ENCODE measurements at regions not wholly inside any gene's neighbourhood (a gene's known extent, or its start where the extent isn't known, plus 50 kb on each side); places are given as distances from the start of the nearest gene placed in this dataset.

GRCh38 chr11:57049749-57050148 lies 61.0 kb downstream of the OR5AK2 start:
- no peaks in the 10 kb centered on the region for H3K9me2 ChIP-seq (ENCODE audit: insufficient read depth)
- ChIA-PET CTCF (no interaction called here), POLR2A (no interaction called here), RAD21 (ENCODE audit: low non-redundant PET in 1 of 2, low total read pairs in 2 of 2, uncharacterized antibody in 2 of 2, unreplicated experiment in 2 of 2) (no interaction called here)
- intact Hi-C loops (cut with micrococcal nuclease), result no loop called here
- ATAC-seq, result no peak
- no peak overlapping the region for H3K4me2 ChIP-seq (ENCODE audit: low read length)
- TF ChIP-seq MAX (IDR thresholded peaks at IDR 0.05) (no peak), ZBTB33 (IDR thresholded peaks at IDR 0.05; ENCODE audit: extremely low read depth, insufficient replicate concordance, low read length) (no peak), TCF7L2 (IDR thresholded peaks at IDR 0.05; ENCODE audit: borderline replicate concordance, extremely low read depth, insufficient read depth, insufficient read length) (no peak), ATF3 (IDR thresholded peaks at IDR 0.05) (no peak), YY1 (IDR thresholded peaks at IDR 0.05; ENCODE audit: extremely low read depth, insufficient replicate concordance, low read depth, low read length) (no peak), CEBPB (IDR thresholded peaks at IDR 0.05; ENCODE audit: low read depth) (no peak), RAD21 (IDR thresholded peaks at IDR 0.05; ENCODE audit: low read depth) (no peak)
- DNase-seq (ENCODE audit: low read depth, low spot score), result no peak
- no peaks in the 10 kb centered on the region for H3K79me2 ChIP-seq (ENCODE audit: insufficient read depth, low read length)
- H3K27me3 ChIP-seq (ENCODE audit: insufficient read depth, low read length), result 0 out of 2 replicates have a peak, but pooled peaks cover 13% of the 10 kb centered on the region
- no peaks in the 10 kb centered on the region for H3K4me1 ChIP-seq (ENCODE audit: control insufficient read depth in 1 of 2, insufficient read depth in 2 of 2, low read length in 2 of 2)
- no peaks in the 10 kb centered on the region for H3K9me3 ChIP-seq (ENCODE audit: control insufficient read depth in 1 of 2, insufficient read depth in 1 of 2, low read depth in 1 of 2, low read length in 2 of 2)
- no peaks in the 10 kb centered on the region for H4K20me1 ChIP-seq (ENCODE audit: insufficient read depth)
- no peaks in the 10 kb centered on the region for H3K36me3 ChIP-seq (ENCODE audit: control insufficient read depth in 1 of 2, insufficient read depth in 2 of 2, low read length in 2 of 2)
- no peak overlapping the region for H2AFZ ChIP-seq (ENCODE audit: low read depth, low read length, poor library complexity, severe bottlenecking)
- H3K4me3 ChIP-seq (replicated peaks in 1 of 2; ENCODE audit: low read depth in 1 of 2, low read length in 2 of 2), result no peak overlapping the region
- H3K27ac ChIP-seq (ENCODE audit: low read depth, low read length), result no peak overlapping the region
- BruUV-seq (replicated peaks), result no TSS peak
- H3K9ac ChIP-seq (ENCODE audit: low read length), result no peak overlapping the region

Data from HCT116 (cell line).